HG03565 (cell line): ENCODE measurements at regions not wholly inside any gene's neighbourhood (a gene's known extent, or its start where the extent isn't known, plus 50 kb on each side); places are given as distances from the start of the nearest gene placed in this dataset.

Experiments used
- ATAC-seq: cut with Tn5 transposase; IDR thresholded peaks from one replicate; pipeline ENCODE4 v1.9.1; 2021; ENCODE audit warnings: mild to moderate bottlenecking, moderate library complexity; ENCODE audit not compliant: unreplicated experiment

DNA sequence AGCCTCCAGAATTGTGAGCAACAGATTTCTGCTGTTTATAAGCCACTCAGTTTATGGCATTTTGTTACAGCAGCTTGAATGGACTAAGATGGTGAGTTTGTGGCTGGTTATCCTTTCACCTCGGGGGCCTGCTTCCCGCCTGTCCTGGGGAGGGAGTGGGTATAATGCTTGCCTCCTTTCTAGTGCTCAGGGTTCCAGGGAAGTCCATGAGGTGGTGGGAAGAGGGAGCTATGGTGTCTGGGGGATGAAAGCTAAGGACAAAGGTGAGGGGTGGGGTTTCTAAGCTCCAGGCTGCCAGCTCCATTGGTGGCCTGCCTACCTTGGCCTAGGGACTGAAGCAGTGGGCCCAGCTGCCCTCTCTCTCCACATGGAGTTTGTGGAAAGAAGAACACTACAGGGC lies 50.2 kb upstream of the SDK2 start:
- no peak for ATAC-seq

GRCh38 chr17:73695035-73695738 lies 50.9 kb upstream of the SDK2 start:
- no peak for ATAC-seq

DNA sequence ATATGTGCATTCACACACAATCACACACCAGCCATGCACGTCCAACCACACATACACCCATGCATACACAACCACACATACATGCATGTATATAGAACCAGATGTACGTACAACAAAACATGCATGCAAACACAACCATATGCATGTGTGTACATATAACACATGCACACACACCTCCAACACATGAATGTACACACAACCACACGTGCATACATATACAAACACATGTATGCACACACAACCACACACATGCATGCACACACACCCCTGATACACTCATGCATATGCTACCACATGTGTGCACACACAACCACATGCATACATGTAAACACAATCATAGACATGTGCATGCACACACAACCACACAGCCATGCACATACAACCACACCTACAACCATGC lies 52.0 kb upstream of the SDK2 start:
- no peak for ATAC-seq

GRCh38 chr17:73697872-73698271 lies 53.6 kb upstream of the SDK2 start:
- ATAC-seq = no peak

DNA sequence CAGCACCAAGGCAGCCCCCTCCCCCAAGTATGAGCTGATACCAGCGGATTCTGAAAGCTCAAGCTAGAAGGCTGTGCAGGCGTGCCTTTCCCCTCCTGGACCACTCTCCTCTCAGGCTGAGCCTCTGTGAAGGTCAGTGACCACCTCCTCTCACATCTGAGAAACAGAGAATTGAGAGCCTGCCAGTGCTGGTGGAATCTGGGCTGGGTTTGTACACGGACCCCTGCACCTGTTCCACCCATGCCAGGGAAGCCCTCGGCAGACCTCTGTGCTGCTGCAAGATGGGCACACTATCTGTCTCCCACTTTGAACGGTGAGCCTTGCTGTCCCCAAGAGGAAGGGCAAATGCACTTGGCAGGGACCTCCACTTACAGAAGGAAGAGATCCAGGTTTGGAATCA lies 54.7 kb upstream of the SDK2 start:
- ATAC-seq = no peak

DNA sequence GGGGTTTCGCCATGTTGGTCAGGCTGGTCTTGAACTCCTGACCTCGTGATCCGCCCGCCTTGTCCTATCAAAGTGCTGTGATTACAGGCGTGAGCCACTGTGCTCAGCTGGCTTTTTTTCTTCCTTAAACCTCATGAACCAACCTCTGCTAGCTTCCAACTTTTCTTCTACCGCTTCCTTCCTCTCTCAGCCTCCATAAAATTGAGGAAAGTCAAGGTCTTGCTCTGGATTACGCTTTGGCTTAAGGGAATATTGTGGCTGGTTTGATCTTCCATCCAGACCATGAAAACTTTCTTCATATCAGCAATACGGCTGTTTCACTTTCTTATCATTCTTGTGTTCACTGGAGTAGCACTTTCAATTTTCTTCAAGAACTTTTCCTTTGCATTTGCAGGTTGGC lies 57.5 kb upstream of the SDK2 start:
- ATAC-seq = no peak

DNA sequence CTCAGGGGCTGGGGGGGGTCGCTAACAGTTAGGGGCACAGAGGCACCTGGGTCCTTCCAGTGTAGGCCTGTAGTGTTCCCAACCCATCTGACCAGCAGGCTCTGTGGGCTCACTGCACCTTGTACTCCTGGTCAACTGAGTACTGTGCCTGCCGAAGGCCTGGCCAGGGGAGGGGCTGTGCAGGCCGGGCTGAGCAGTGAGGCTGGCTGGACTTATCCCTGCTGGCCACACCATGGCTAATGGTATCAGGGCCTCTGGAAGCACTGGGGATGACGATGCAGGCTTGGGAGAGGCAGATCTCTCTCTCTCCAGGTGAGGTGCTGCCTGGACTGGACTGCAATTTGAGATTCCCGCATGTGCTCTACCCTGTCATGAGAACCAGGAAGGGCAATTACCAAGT lies 58.9 kb upstream of the SDK2 start:
- no peak for ATAC-seq

- ATAC-seq = no peak
Observed at GRCh38 chr17:73703917-73704316, 59.7 kb upstream of the SDK2 start.

- ATAC-seq = no peak
Observed at GRCh38 chr17:73705594-73705993, 61.3 kb upstream of the SDK2 start.

- no peak for ATAC-seq
Observed at GRCh38 chr17:73706428-73706827, 62.2 kb upstream of the SDK2 start.

DNA sequence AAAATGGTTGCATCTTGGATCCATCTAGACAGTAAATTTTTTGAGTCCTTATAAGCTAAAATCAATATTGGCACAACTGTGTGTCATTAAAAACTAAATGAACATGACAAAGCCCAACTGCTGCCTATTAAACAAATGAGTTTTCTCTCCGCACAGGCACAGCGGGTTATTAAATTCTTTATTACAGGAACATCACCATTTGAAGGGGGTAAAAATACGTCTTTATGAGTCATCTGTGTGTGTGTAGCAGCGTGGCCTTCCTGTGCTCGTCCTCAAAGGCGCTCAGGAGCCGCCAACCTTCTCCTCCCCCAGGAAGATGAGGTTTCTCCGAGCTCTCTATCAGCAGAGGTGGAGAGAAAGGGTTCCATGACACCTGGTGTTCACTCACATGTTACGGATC lies 62.6 kb upstream of the SDK2 start:
- no peak for ATAC-seq

GRCh38 chr17:73707358-73707757 lies 63.1 kb upstream of the SDK2 start:
- ATAC-seq = no peak

GRCh38 chr17:73710095-73710592 lies 65.9 kb upstream of the SDK2 start:
- no peak for ATAC-seq

- ATAC-seq = peak; percentile 79
Observed at GRCh38 chr17:73711184-73711583, 66.9 kb upstream of the SDK2 start.

GRCh38 chr17:73711916-73712315 lies 67.7 kb upstream of the SDK2 start:
- no peak for ATAC-seq

DNA sequence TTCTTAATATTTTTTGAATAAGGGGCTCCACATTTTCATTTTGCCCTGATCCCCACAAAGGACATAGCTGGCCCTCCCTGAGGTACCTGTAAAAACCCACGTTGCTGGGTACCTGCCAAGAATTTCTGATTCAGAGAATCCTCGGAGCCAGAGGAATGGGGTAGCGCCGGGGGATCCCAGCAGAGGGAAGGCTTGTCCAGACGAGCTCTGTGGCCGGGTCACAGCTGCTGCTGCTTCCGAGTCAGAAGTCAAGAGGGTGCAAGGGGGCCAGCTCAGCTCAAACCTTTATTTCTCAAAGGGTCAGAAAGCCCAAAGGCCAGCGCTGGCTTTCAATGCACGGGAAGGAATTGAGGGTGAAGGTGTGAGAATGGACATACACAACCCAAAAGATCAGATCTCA lies 68.9 kb upstream of the SDK2 start:
- no peak for ATAC-seq

DNA sequence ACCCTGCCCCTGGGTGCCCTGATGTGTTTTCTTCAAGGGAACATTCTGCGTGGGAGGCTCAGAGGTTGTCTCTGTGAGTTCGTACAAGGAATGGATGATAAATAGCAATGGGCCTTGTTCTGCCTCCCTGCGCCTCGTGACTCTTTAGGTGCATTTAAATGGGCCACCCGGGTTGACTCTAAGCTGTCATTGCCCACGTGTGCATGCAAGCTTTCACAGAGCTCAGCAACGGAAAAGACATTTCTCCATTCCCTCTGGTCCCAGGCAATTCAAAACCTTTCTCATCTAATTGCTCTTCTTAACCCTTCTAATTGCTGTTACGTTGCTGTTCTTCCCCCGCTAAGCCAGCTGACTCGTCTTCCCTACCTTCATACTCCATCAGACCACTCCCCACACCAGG lies 71.5 kb upstream of the SDK2 start:
- no peak for ATAC-seq

DNA sequence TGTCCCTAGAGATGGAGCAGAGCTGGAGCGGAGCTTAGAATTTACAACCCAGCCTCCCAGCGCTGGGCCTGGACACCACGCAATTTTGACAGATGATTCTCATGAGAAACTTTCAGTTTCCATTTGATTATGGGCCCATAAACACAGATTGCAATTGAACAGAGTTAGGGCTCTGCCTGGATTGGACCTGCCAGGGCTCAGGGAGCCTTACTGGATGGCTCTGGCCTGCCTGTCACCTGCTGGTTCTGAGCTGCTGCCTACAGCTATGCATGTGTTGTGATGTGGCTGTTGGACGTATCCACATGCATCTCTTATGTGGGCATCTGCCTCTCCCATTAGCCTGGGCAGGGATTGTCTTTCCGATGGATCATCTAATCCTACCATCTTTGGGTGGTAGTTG lies 73.4 kb upstream of the SDK2 start:
- ATAC-seq = no peak

GRCh38 chr17:73718362-73718761 lies 74.1 kb upstream of the SDK2 start:
- ATAC-seq = no peak

- ATAC-seq = no peak
Observed at GRCh38 chr17:73718912-73719311, 74.7 kb upstream of the SDK2 start.

GRCh38 chr17:73719588-73720071 lies 75.4 kb upstream of the SDK2 start:
- no peak for ATAC-seq

DNA sequence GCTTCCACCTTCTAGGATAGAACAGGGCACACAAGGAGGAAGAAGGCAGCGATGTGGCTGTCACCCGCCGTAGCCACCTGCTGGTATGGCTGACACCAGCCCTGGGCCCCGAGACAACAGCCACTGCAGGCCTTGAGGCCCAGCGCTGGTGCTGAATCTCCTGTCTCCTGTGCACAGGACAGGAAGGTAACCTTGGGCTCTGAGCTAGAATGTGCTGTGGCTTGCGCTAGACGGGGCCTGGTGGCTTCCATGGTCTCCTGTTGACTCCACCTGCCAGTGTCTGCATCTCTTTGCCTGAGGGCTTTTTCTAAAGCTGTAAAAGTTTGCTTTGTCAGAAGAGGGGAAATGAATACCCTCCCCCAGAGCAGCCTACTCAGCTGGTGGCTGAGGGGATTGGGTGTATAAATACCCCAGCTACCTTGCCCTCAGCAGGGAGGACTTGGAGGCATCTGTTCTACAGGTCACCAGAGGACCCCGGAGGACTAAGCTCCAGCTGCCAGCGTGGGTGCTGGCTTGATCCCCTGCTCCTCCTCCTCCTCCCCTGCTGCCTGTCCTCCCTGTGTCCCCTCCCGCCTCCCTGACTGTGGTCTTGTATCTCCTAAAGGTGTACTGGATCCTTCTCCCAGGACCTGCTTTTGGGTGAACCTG lies 76.1 kb upstream of the SDK2 start:
- no peak for ATAC-seq

DNA sequence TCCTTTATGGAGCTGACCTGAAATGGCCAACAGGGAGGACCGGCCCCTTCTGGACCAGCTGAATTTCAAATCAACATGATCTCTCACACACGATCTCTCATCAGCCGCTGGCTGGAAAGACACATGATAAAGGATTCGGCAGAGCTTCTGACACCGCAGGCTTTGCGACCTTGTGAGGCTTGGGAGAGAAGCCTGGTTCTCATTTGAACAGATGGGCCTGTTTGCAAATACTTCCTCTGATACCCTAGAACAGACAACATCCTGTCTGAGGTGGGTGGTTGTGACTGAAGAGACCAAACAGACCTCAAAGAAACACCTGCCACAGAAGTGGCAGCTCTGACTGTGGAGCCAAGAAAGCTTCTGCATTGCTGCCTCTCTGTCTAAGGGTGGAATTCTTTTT lies 77.9 kb upstream of the SDK2 start:
- no peak for ATAC-seq
